Cardiac muscle cell (in vitro differentiated cells and primary cell): ENCODE measurements at regions not wholly inside any gene's neighbourhood (a gene's known extent, or its start where the extent isn't known, plus 50 kb on each side); places are given as distances from the start of the nearest gene placed in this dataset.

ENCODE experiments used
- DNase-seq, 2 donors: peaks; one replicate each; pipeline versions ENCODE4 v3.0.0 to v3.0.0-alpha.2; 2010 to 2017; ENCODE audit warnings: low read depth in 1 of 2, low spot score in 1 of 2
- H3K27ac ChIP-seq: fragments of 200-600 bp; sonication (generic); 2 replicates; pipeline ENCODE4 v1.5.1; 2016
- H3K27me3 ChIP-seq: fragments of 200-600 bp; sonication (generic); 2 replicates; pipeline ENCODE4 v1.6.0; 2016; ENCODE audit warnings: control low read depth
- H3K36me3 ChIP-seq: fragments of 200-600 bp; sonication (generic); 2 replicates; pipeline ENCODE4 v1.5.1; 2016; ENCODE audit warnings: control low read depth
- H3K4me1 ChIP-seq: fragments of 200-600 bp; sonication (generic); 2 replicates; pipeline ENCODE4 v1.8.1; 2017; ENCODE audit warnings: low read depth, mild to moderate bottlenecking, mixed run types
- H3K4me3 ChIP-seq: fragments of 200-600 bp; sonication (generic); 2 replicates; pipeline ENCODE4 v1.5.1; 2016; ENCODE audit warnings: mild to moderate bottlenecking
- H3K9me3 ChIP-seq: fragments of 200-600 bp; sonication (generic); 2 replicates; pipeline ENCODE4 v1.5.1; 2017; ENCODE audit warnings: low read depth, mild to moderate bottlenecking, control low read depth
- CTCF ChIP-seq: IDR thresholded peaks from 2 replicates; pipeline ENCODE4 v1.5.1; 2012; ENCODE audit warnings: low read depth, mild to moderate bottlenecking, low read length

- Histone ChIP-seq H3K4me1 (peaks cover under 1% of the 10 kb centered on the region), H3K9me3 (no peaks in the 10 kb centered on the region), H3K36me3 (no peaks in the 10 kb centered on the region), H3K27me3 (no peaks in the 10 kb centered on the region), H3K27ac (no peak overlapping the region), H3K4me3 (no peak overlapping the region)
- no peak for DNase-seq
- TF ChIP-seq CTCF, result no peak
Measured at GRCh38 chr4:138678985-138679746, 336.4 kb upstream of the NOCT start.

GRCh38 chr4:138677748-138678147, 337.8 kb upstream of the NOCT start:
- no peaks in the 10 kb centered on the region for H3K36me3 ChIP-seq
- no peaks in the 10 kb centered on the region for H3K9me3 ChIP-seq
- peaks cover 15% of the 10 kb centered on the region for H3K4me1 ChIP-seq
- no peak overlapping the region for H3K4me3 ChIP-seq
- no peak for TF ChIP-seq CTCF
- no peak for DNase-seq
- H3K27ac ChIP-seq, result no peak overlapping the region
- H3K27me3 ChIP-seq, result no peaks in the 10 kb centered on the region

GRCh38 chr4:138677212-138677611, 338.4 kb upstream of the NOCT start:
- H3K27me3 ChIP-seq, result no peaks in the 10 kb centered on the region
- H3K9me3 ChIP-seq, result no peaks in the 10 kb centered on the region
- peaks cover 20% of the 10 kb centered on the region for H3K4me1 ChIP-seq
- TF ChIP-seq CTCF, result no peak
- no peaks in the 10 kb centered on the region for H3K36me3 ChIP-seq
- H3K4me3 ChIP-seq, result no peak overlapping the region
- no peak overlapping the region for H3K27ac ChIP-seq
- DNase-seq, result no peak

- Histone ChIP-seq H3K27me3 (no peaks in the 10 kb centered on the region), H3K27ac (no peak overlapping the region), H3K9me3 (no peaks in the 10 kb centered on the region), H3K36me3 (no peaks in the 10 kb centered on the region), H3K4me3 (no peak overlapping the region), H3K4me1 (peaks cover 23% of the 10 kb centered on the region)
- TF ChIP-seq CTCF, result no peak
- no peak for DNase-seq
Measured at GRCh38 chr4:138675685-138676084, 339.9 kb upstream of the NOCT start.

GRCh38 chr4:138674209-138674608, 341.4 kb upstream of the NOCT start:
- TF ChIP-seq CTCF, result no peak
- no peaks in the 10 kb centered on the region for H3K27me3 ChIP-seq
- no peak for DNase-seq
- H3K4me3 ChIP-seq, result no peak overlapping the region
- H3K27ac ChIP-seq, result peak overlapping the region; percentile 36
- no peaks in the 10 kb centered on the region for H3K36me3 ChIP-seq
- H3K4me1 ChIP-seq, result peaks cover 23% of the 10 kb centered on the region
- H3K9me3 ChIP-seq, result no peaks in the 10 kb centered on the region

- Histone ChIP-seq H3K27ac (peak overlapping the region; percentile 76), H3K36me3 (no peaks in the 10 kb centered on the region), H3K9me3 (no peaks in the 10 kb centered on the region), H3K4me1 (peaks cover 23% of the 10 kb centered on the region), H3K4me3 (no peak overlapping the region), H3K27me3 (no peaks in the 10 kb centered on the region)
- peak in 1 of 2 donors; percentile 56 for DNase-seq
- no peak for TF ChIP-seq CTCF
Measured at GRCh38 chr4:138673053-138673452, 342.5 kb upstream of the NOCT start.
